SKM-1 (cell line): ENCODE measurements at regions not wholly inside any gene's neighbourhood (a gene's known extent, or its start where the extent isn't known, plus 50 kb on each side); places are given as distances from the start of the nearest gene placed in this dataset.

Source experiments
- DNase-seq: peaks from one replicate; lab custom pipeline; 2025; ENCODE audit not compliant: unreplicated experiment; lab: John Stamatoyannopoulos, UW

DNA sequence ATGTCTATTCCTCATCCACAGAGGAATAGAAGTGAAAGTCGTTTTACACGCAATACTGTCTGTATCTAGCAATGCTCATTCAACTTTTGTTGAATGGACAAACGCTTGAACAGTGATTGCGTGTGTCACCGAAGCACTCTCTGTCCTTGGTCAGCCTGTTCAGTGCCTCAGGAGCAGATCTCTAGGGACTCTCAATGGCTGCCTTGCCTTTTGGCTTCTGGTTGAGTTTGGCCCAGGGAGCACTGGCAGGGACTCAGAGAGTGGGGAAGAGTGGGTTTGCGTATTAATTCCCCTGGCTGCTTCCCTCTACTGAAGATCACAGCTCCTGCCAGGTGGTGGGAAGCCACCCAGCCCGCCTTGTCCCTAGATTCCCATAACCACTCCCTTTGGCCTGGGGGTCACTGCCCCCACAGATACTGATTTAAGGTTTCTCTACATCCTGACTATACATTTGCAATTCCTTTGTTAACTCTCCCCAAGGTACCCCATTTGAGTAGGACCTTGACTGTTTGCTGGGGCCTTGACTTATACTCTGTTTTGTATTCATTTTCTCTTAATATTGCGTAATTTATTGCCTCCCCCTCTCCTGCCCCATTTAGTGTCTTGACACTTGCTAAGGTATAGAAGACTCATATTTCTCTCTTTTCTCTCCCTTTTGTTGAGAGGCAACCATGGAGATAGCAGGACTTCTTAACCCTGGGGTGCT lies 61.7 kb upstream of the USP24 start:
- DNase-seq = no peak

DNA sequence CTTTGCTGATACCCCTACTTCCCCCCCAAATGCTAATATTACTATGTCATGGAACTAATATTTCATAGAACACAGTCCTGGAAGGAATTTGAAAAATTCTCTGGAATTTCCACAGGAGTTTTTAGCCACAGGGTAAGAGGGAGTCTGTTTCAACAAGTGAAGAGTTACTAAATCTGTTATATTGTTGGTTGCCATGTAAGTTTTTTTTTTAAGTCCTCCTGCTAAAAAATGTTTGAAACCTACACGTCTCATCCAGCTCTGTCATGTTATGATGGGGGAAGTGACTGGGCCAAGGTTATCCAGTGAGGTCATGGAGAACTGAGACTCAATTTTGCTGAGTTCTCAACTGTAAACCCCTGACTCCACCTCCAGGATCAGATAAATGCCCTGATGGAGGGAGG lies 60.8 kb upstream of the USP24 start:
- DNase-seq = no peak

DNA sequence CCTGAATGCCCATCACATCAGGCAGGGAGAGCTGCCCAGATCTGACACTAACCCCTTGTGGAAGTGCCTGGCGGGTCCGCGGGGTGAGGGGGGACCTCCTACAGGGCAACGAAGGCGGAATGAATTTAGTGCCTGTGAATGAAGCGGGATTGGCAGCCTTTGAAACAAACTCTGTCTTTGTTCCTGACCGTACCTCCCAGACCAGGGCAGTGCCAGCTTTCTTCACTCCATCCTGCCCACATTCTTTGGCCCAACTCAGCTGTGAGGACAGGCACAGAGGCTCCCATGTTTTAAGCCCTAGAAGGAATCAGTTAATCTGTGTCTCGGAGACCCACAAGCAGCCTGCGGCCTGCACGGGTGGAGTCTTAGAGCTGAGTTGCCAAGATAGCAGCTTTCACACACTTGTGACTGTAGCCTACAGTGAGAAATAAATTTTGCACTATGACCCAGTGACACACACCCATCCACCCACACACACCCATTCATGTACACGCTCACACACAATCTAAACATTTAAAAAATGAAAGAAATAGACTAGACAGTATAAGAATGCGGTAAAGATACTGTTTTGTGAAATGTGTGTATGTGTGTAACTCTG lies 60.1 kb upstream of the USP24 start:
- no peak for DNase-seq

DNA sequence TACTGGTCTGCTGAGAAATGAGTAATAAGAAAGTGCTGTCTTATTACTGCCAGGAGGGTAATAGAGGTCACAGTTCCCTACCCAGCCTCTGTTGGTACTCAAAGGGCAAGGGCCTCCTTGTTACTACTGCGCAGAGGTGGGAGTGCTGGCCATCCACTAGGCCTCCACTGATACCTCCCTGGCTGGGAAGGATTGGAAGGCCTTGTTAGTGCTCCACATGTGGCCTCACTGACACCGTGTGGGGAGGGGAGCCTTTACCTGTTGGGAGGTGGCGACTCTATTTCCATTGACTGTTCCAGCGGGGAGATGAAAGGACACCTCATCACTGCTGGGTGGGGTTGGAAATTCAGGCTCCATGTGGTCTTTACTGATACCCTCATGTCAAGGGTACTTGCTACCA lies 57.8 kb upstream of the USP24 start:
- DNase-seq = no peak
